Left kidney (tissue), 1 donor: ENCODE measurements at regions not wholly inside any gene's neighbourhood (a gene's known extent, or its start where the extent isn't known, plus 50 kb on each side); places are given as distances from the start of the nearest gene placed in this dataset.
"Not testable (repeated sequence)": the region's sequence is repeated elsewhere in the genome, so short reads cannot be mapped to it uniquely, and the experiment has no call there.

Experiments
- DNase-seq: peaks from one replicate; pipeline ENCODE4 v3.0.0-alpha.2; 2013

GRCh38 chr10:85362401-85362800 is 1004.2 kb downstream of the GRID1 start:
- no peak for DNase-seq

DNA sequence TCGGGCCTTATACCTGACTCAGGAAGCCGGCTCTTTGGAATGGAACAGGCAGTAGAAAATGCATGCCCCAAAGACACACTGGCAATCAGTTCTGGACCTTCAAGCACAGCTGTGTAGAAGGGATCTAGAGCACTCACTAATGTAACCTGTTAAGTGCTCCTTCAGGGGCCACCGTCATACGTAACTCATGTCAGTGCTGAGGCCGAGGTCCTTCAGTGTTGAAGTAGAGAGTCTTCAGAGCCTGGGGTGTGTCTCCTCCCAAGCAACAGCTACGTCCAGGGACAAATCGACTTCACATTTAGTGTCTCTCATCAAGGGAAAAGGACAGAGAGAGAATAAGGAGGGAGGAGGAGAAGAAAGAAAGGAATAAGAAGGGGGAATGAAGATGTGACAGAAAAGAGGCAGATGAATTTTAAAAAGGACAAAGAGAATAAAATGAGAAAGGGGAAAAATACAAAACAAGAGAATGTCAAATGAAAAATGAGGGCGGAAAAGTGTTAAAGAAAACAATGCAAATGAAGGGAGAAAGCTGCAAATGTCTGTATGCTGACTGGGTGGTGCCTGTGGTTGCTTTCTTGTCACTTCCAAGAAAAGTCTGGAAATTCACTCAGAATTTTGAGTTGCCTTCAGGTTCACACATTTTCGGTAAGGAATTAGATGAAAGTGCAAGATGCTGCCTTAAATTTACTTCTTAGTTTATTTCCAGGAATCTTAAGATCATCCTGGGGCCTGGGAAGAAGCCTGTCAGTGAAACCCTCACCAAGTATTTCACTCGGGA is 989.4 kb downstream of the GRID1 start:
- DNase-seq: no peak

DNA sequence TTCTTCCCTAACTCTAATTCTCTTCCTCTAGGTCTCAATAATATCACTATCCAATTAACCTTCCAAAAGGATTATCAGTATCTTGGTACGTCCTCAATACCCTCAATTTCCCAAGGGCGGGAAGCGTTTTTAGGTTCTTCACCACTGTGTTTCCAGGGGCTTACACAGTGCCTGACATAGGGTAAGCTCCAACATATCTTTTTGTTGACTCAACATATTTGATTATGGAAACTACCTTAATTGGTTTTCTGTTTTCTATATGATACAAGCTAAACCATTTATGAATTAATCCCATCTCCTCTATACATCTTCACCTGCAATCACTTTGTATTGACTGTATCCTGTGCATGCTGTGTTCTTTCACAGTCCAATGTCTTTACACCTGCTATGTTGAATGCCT is 987.3 kb downstream of the GRID1 start:
- DNase-seq: no peak

GRCh38 chr10:85400981-85401695 is 965.5 kb downstream of the GRID1 start:
- no peak for DNase-seq

- DNase-seq: no peak
Measured at GRCh38 chr10:85402541-85402940, 964.1 kb downstream of the GRID1 start.

DNA sequence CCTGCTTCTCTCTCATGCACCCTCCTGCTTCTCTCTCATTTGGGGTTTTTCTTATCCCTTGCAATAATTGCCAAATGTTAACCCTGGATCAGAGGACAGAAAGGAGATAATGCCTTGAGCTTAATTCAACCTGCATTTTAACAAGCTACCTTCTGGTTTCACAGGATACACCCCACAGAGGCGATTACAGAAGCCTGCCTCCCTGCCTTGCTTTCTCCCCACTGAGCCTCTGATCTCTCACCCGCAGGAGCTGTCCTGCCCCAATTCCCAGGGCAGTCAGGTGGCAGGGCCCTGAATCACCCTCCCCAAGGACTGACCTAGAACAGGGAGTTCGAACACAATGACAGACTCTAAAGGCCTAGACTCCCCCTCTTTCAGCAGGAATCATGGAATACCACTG is 959.5 kb downstream of the GRID1 start:
- no peak for DNase-seq

- no peak for DNase-seq
Measured at GRCh38 chr10:85408388-85408787, 958.2 kb downstream of the GRID1 start.

- DNase-seq: not testable (repeated sequence)
Measured at GRCh38 chr10:85410586-85410985, 956.0 kb downstream of the GRID1 start.

- DNase-seq: no peak
Measured at GRCh38 chr10:85413570-85413969, 953.0 kb downstream of the GRID1 start.

- DNase-seq: no peak
Measured at GRCh38 chr10:85420501-85421191, 945.9 kb downstream of the GRID1 start.

GRCh38 chr10:85421421-85421820 is 945.2 kb downstream of the GRID1 start:
- no peak for DNase-seq

GRCh38 chr10:85429126-85429525 is 937.5 kb downstream of the GRID1 start:
- DNase-seq: no peak

- no peak for DNase-seq
Measured at GRCh38 chr10:85430991-85431390, 935.6 kb downstream of the GRID1 start.

- DNase-seq: no peak
Measured at GRCh38 chr10:85433248-85433647, 933.3 kb downstream of the GRID1 start.

- DNase-seq: no peak
Measured at GRCh38 chr10:85444868-85445267, 921.7 kb downstream of the GRID1 start.

- DNase-seq: no peak
Measured at GRCh38 chr10:85445702-85446101, 920.9 kb downstream of the GRID1 start.

GRCh38 chr10:85446827-85447226 is 919.8 kb downstream of the GRID1 start:
- DNase-seq: no peak

DNA sequence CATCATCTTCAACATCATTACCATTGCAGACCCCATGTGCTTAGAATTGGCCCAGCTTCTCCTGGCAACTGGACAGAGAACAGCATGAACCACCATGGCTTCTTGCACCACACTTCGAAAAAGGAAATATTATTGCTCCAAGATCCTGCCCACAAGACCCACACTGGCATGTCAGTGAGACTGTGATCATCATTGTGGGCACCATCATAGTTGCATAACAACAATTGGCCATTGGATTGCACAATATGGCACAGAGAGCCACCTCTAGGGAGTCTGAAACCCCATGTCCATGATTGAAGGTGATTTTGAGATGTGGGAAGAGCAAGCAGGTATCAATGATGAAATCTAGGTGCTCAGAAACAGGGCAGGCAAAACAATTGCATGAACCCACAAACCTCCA is 918.9 kb downstream of the GRID1 start:
- no peak for DNase-seq

GRCh38 chr10:85448716-85449115 is 917.9 kb downstream of the GRID1 start:
- DNase-seq: no peak

DNA sequence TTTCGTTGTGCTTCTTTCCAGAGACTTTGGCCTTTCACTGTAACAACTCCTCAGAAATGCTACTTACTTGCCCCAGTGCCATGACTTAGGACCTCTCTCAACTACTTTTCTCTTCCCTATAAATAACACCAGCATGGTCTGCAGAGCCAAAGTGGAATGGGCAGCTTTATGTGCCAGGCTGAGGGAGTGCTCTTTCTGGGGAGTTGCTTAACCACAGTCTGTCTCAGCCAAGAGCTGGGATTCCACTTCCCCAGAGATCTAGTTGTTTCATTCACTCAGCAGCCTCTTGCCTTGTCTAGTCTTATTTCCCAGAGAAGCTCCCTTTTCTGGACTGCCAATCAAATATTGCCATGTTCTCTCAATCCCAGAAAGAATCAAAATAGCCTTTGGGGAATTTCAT is 912.2 kb downstream of the GRID1 start:
- no peak for DNase-seq

GRCh38 chr10:85457191-85457590 is 909.4 kb downstream of the GRID1 start:
- DNase-seq: no peak

- no peak for DNase-seq
Measured at GRCh38 chr10:85458324-85458723, 908.3 kb downstream of the GRID1 start.

DNA sequence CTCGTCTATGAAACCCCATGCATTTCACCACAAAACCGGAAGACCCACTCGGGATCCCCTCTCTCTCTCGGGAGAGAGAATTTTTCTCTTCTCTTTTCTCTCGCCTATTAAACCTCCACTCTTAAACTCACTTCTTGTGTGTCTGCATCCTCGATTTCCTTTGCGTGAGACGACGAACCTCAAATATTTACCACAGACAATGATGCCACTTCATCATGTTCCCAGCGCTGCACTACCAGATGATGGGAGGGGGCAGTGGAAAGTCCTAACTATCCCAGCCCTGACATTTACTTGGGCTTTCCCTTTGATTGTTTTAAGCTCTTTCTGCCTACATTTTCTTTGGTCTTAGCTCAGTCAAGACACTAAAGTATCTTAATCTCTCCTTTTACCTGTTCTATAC is 906.7 kb downstream of the GRID1 start:
- DNase-seq: no peak
